ENCODE measurements at regions not wholly inside any gene's neighbourhood (a gene's known extent, or its start where the extent isn't known, plus 50 kb on each side); places are given as distances from the start of the nearest gene placed in this dataset.

DNA sequence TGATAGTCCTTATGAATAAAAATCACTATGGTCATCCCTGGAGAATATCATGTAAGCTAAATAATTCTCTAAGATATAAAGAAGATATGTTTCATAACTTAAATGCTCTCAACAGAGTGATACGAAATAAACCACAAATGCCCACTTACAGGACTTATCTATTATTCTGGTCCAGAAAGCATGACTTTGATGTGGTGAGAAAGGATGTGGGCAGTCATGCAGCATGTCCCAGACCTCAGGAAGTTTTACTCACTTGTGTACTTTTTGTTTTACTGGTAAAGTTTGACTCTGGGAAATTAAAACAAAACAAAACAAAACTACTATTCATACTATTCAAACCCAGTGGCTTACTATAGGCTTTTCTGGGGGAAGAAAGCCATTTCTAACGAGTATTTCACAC, 483.2 kb upstream of the SLITRK6 start:
- POLR2A ChIA-PET: no interaction called here
- intact Hi-C loops (cut with micrococcal nuclease) (no loop called here), dilution Hi-C loops (cut with MboI; ENCODE audit: extremely low pct_ligation_motif_present, low sequenced_read_pairs) (no loop called here)
- Histone ChIP-seq H3K27me3 (ENCODE audit: control insufficient read depth in 2 of 2, insufficient read depth in 2 of 2, low read length in 2 of 2) (no peaks in the 10 kb centered on the region), H4K20me1 (replicated peaks; ENCODE audit: control insufficient read depth, extremely low read depth, insufficient read depth, low read length) (no peaks in the 10 kb centered on the region), H3K9me3 (replicated peaks; ENCODE audit: control insufficient read depth, insufficient read depth, low read length) (no peaks in the 10 kb centered on the region), H3K4me1 (ENCODE audit: control insufficient read depth, extremely low read depth, insufficient read depth, low read length) (no peaks in the 10 kb centered on the region), H3K36me3 (ENCODE audit: control insufficient read depth in 2 of 2, extremely low read depth in 1 of 2, insufficient read depth in 2 of 2, low read length in 2 of 2) (no peaks in the 10 kb centered on the region), H3K9ac (replicated peaks; ENCODE audit: extremely low read depth, insufficient read depth, low read length) (no peak overlapping the region), H3K79me2 (ENCODE audit: control insufficient read depth, insufficient read depth, low read length) (no peaks in the 10 kb centered on the region), H3K4me2 (ENCODE audit: insufficient read depth, low read length) (no peak overlapping the region), H3K4me3 (replicated peaks in 1 of 3; ENCODE audit: insufficient read depth in 1 of 3, low read depth in 1 of 3, low read length in 3 of 3) (no peak overlapping the region), H3K27ac (ENCODE audit: insufficient read depth, low read depth, low read length) (no peak overlapping the region), H3K9me1 (replicated peaks; ENCODE audit: control insufficient read depth, extremely low read depth, insufficient read depth, low read length) (no peaks in the 10 kb centered on the region), H2AFZ (ENCODE audit: low read depth, low read length) (no peak overlapping the region)
- TF ChIP-seq GATA2 (IDR thresholded peaks at IDR 0.05; ENCODE audit: insufficient read depth, insufficient read length, low read depth, low read length): no peak
- no peak for TF ChIP-seq JUN (IDR thresholded peaks at IDR 0.05; ENCODE audit: borderline replicate concordance, insufficient read depth, insufficient read length, low read depth)
- no peak for TF ChIP-seq POLR2A (IDR thresholded peaks at IDR 0.05; ENCODE audit: low read depth, low read length)
- no peak for TF ChIP-seq FOS (IDR thresholded peaks at IDR 0.05; ENCODE audit: borderline replicate concordance, insufficient read depth, low read length)
- no peak for TF ChIP-seq POLR2AphosphoS5 (IDR thresholded peaks at IDR 0.05; ENCODE audit: insufficient read depth, low read depth, low read length)
- CTCF ChIA-PET: no interaction called here
- DNase-seq (ENCODE audit: low read depth, low spot score) (no peak), FAIRE-seq (no peak)
- BruUV-seq (replicated peaks): no TSS peak

DNA sequence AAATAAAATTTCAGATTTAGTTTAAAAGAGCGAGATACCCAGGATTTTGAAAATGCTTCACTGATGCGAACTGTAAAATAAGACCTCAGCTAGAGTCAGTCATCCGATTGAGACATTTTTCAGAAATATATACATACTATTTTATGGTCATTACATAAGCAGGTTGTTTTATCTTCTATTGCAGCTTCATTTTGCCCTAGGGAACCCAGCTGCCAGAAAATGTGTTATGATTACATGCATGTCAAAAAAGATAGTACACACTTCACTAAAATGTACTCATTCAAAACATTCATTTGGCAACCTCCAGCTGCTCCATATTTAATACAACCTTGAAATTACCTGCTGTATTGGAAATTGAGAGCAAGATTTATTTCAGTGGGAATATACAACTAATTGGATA, 483.8 kb upstream of the SLITRK6 start:
- no peak for FAIRE-seq
- Histone ChIP-seq H3K4me3 (replicated peaks in 1 of 3; ENCODE audit: insufficient read depth in 1 of 3, low read depth in 1 of 3, low read length in 3 of 3) (no peak overlapping the region), H3K79me2 (ENCODE audit: control insufficient read depth, insufficient read depth, low read length) (no peaks in the 10 kb centered on the region), H3K4me1 (ENCODE audit: control insufficient read depth, extremely low read depth, insufficient read depth, low read length) (no peaks in the 10 kb centered on the region), H3K27me3 (ENCODE audit: control insufficient read depth in 2 of 2, insufficient read depth in 2 of 2, low read length in 2 of 2) (no peaks in the 10 kb centered on the region), H3K36me3 (ENCODE audit: control insufficient read depth in 2 of 2, extremely low read depth in 1 of 2, insufficient read depth in 2 of 2, low read length in 2 of 2) (no peaks in the 10 kb centered on the region), H4K20me1 (replicated peaks; ENCODE audit: control insufficient read depth, extremely low read depth, insufficient read depth, low read length) (no peaks in the 10 kb centered on the region), H3K9me3 (replicated peaks; ENCODE audit: control insufficient read depth, insufficient read depth, low read length) (no peaks in the 10 kb centered on the region), H3K9ac (replicated peaks; ENCODE audit: extremely low read depth, insufficient read depth, low read length) (no peak overlapping the region), H3K4me2 (ENCODE audit: insufficient read depth, low read length) (no peak overlapping the region), H3K9me1 (replicated peaks; ENCODE audit: control insufficient read depth, extremely low read depth, insufficient read depth, low read length) (no peaks in the 10 kb centered on the region), H3K27ac (ENCODE audit: insufficient read depth, low read depth, low read length) (no peak overlapping the region), H2AFZ (ENCODE audit: low read depth, low read length) (no peak overlapping the region)
- no peak for DNase-seq (ENCODE audit: low read depth, low spot score)
- intact Hi-C loops (cut with micrococcal nuclease): no loop called here
- POLR2A ChIA-PET: no interaction called here
- TF ChIP-seq MYC (IDR thresholded peaks at IDR 0.05; ENCODE audit: low read depth, low read length): no peak
- no peak for TF ChIP-seq JUN (IDR thresholded peaks at IDR 0.05; ENCODE audit: borderline replicate concordance, insufficient read depth, insufficient read length, low read depth)
- TF ChIP-seq POLR2A (IDR thresholded peaks at IDR 0.05; ENCODE audit: low read depth, low read length): no peak
- TF ChIP-seq POLR2AphosphoS5 (IDR thresholded peaks at IDR 0.05; ENCODE audit: insufficient read depth, low read depth, low read length): no peak
- no peak for TF ChIP-seq GATA2 (IDR thresholded peaks at IDR 0.05; ENCODE audit: insufficient read depth, insufficient read length, low read depth, low read length)
- TF ChIP-seq, protein P1, sequence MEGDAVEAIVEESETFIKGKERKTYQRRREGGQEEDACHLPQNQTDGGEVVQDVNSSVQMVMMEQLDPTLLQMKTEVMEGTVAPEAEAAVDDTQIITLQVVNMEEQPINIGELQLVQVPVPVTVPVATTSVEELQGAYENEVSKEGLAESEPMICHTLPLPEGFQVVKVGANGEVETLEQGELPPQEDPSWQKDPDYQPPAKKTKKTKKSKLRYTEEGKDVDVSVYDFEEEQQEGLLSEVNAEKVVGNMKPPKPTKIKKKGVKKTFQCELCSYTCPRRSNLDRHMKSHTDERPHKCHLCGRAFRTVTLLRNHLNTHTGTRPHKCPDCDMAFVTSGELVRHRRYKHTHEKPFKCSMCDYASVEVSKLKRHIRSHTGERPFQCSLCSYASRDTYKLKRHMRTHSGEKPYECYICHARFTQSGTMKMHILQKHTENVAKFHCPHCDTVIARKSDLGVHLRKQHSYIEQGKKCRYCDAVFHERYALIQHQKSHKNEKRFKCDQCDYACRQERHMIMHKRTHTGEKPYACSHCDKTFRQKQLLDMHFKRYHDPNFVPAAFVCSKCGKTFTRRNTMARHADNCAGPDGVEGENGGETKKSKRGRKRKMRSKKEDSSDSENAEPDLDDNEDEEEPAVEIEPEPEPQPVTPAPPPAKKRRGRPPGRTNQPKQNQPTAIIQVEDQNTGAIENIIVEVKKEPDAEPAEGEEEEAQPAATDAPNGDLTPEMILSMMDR (IDR thresholded peaks at IDR 0.05; ENCODE audit: extremely low read depth in 1 of 2, insufficient read depth in 1 of 2, low read depth in 1 of 2, low read length in 2 of 2): no peak
- TF ChIP-seq, protein P2, sequence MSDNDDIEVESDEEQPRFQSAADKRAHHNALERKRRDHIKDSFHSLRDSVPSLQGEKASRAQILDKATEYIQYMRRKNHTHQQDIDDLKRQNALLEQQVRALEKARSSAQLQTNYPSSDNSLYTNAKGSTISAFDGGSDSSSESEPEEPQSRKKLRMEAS (IDR thresholded peaks at IDR 0.05; ENCODE audit: insufficient read depth, insufficient read length): no peak
- TF ChIP-seq EZH2 (IDR thresholded peaks at IDR 0.05; ENCODE audit: borderline replicate concordance, low read depth, low read length, severe bottlenecking): no peak
- TF ChIP-seq FOS (IDR thresholded peaks at IDR 0.05; ENCODE audit: borderline replicate concordance, insufficient read depth, low read length): no peak
- CTCF ChIA-PET: no interaction called here
- dilution Hi-C loops (cut with MboI; ENCODE audit: extremely low pct_ligation_motif_present, low sequenced_read_pairs): no loop called here
- no TSS peak for BruUV-seq (replicated peaks)
